Ovary (tissue), 3 donors: ENCODE measurements at regions not wholly inside any gene's neighbourhood (a gene's known extent, or its start where the extent isn't known, plus 50 kb on each side); places are given as distances from the start of the nearest gene placed in this dataset.

Source experiments
- POLR2A ChIP-seq: fragments of 450-650 bp; IDR thresholded peaks from one replicate; pipeline ENCODE4 v1.6.1; 2017; ENCODE audit warnings: antibody characterized with exemption, mild to moderate bottlenecking, moderate library complexity
- TF ChIP-seq, protein P1 (sequence below), 3 donors: fragments of 450-650 bp in 2 of 3; fragments of 200-600 bp in 1 of 3; IDR thresholded peaks; one replicate each; pipeline versions ENCODE4 v1.5.1 to v1.8.0; 2016 to 2022; ENCODE audit warnings: antibody characterized with exemption in 3 of 3, mild to moderate bottlenecking in 1 of 3
- donor health status: DM: no; HTN: no; CAD: no.

DNA sequence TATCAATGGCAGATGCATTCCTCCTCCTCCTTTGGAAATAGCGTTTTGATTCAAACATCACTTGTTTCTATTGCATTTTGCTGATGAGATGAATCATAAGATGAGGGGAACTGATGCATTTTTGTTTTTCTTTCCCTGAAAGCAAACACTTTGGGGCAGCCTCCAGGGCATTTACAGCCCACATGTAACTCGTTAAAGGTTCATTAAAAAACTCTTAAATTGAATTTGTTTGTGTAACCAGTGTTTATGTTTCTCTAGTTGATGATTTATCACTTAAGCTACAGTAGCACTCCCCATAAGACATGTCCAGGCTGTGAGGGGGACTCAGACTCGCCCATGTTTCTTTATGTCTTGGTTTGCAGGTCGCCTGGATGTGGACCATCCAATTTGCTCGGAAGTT lies 246.1 kb upstream of the ANKH start:
- TF ChIP-seq, protein P1, sequence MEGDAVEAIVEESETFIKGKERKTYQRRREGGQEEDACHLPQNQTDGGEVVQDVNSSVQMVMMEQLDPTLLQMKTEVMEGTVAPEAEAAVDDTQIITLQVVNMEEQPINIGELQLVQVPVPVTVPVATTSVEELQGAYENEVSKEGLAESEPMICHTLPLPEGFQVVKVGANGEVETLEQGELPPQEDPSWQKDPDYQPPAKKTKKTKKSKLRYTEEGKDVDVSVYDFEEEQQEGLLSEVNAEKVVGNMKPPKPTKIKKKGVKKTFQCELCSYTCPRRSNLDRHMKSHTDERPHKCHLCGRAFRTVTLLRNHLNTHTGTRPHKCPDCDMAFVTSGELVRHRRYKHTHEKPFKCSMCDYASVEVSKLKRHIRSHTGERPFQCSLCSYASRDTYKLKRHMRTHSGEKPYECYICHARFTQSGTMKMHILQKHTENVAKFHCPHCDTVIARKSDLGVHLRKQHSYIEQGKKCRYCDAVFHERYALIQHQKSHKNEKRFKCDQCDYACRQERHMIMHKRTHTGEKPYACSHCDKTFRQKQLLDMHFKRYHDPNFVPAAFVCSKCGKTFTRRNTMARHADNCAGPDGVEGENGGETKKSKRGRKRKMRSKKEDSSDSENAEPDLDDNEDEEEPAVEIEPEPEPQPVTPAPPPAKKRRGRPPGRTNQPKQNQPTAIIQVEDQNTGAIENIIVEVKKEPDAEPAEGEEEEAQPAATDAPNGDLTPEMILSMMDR (IDR thresholded peaks at IDR 0.05), result no peak
- TF ChIP-seq POLR2A, result no peak
